ENCODE measurements at regions not wholly inside any gene's neighbourhood (a gene's known extent, or its start where the extent isn't known, plus 50 kb on each side); places are given as distances from the start of the nearest gene placed in this dataset.

GRCh38 chr4:31598639-31599038 lies 878.5 kb downstream of the PCDH7 start:
- H3K27ac ChIP-seq, result no peak overlapping the region
- no peak for TF ChIP-seq CTCF (IDR thresholded peaks at IDR 0.05)
- DNase-seq (ENCODE audit: low spot score), result no peak

GRCh38 chr4:31601793-31602192 lies 881.6 kb downstream of the PCDH7 start:
- no peak overlapping the region for H3K27ac ChIP-seq
- TF ChIP-seq CTCF (IDR thresholded peaks at IDR 0.05), result no peak

More at GRCh38 chr4:31598639-31599038, 878.5 kb downstream of the PCDH7 start:
- no peak overlapping the region for H3K4me3 ChIP-seq

GRCh38 chr4:31613946-31614623 lies 893.9 kb downstream of the PCDH7 start:
- Histone ChIP-seq H3K4me3 (no peak overlapping the region), H3K27ac (no peak overlapping the region)
- TF ChIP-seq CTCF (IDR thresholded peaks at IDR 0.05), result no peak
- DNase-seq (ENCODE audit: low spot score), result no peak

More at GRCh38 chr4:31601793-31602192, 881.6 kb downstream of the PCDH7 start:
- no peak for DNase-seq (ENCODE audit: low spot score)
- H3K4me3 ChIP-seq, result no peak overlapping the region

- H3K27ac ChIP-seq, result no peak overlapping the region
- TF ChIP-seq CTCF (IDR thresholded peaks at IDR 0.05), result no peak
- DNase-seq (ENCODE audit: low spot score), result no peak
These were observed 897.5 kb downstream of the PCDH7 start for GRCh38 chr4:31617667-31618066.

GRCh38 chr4:31620476-31620875 lies 900.3 kb downstream of the PCDH7 start:
- Histone ChIP-seq H3K4me3 (no peak overlapping the region), H3K27ac (no peak overlapping the region)
- no peak for TF ChIP-seq CTCF (IDR thresholded peaks at IDR 0.05)
- DNase-seq (ENCODE audit: low spot score), result no peak

More at GRCh38 chr4:31617667-31618066, 897.5 kb downstream of the PCDH7 start:
- no peak overlapping the region for H3K4me3 ChIP-seq

GRCh38 chr4:31645236-31645635 lies 925.1 kb downstream of the PCDH7 start:
- DNase-seq (ENCODE audit: low spot score), result no peak
- TF ChIP-seq CTCF (IDR thresholded peaks at IDR 0.05), result no peak
- Histone ChIP-seq H3K27ac (no peak overlapping the region), H3K4me3 (no peak overlapping the region)

- DNase-seq (ENCODE audit: low spot score), result no peak
- no peak for TF ChIP-seq CTCF (IDR thresholded peaks at IDR 0.05)
- no peak overlapping the region for H3K4me3 ChIP-seq
- H3K27ac ChIP-seq, result no peak overlapping the region
These were observed 927.6 kb downstream of the PCDH7 start for GRCh38 chr4:31647786-31648185.
